WTC11 (cell line): ENCODE measurements at regions not wholly inside any gene's neighbourhood (a gene's known extent, or its start where the extent isn't known, plus 50 kb on each side); places are given as distances from the start of the nearest gene placed in this dataset.

ENCODE experiments used
- ATAC-seq: fragments of 200-7000 bp; cut with Tn5 transposase; 2 replicates; pipeline ENCODE4 v1.10.0; 2021; ENCODE audit warnings: mild to moderate bottlenecking, moderate library complexity
- CTCF ChIA-PET: fragments of 300-600 bp; sonication (Branson Sonifier 250); formaldehyde crosslinking; loops from one replicate; lab custom pipeline; 2021; ENCODE audit warnings: antibody characterized with exemption; lab: Charles Lee
- POLR2A ChIA-PET: fragments of 350-600 bp; sonication (Branson Sonifier 250); formaldehyde crosslinking; loops from one replicate; lab custom pipeline; 2021; ENCODE audit warnings: antibody characterized with exemption; lab: Charles Lee
- DNase-seq: peaks from one replicate; pipeline ENCODE4 v3.0.0; 2021; ENCODE audit warnings: low spot score
- H3K27ac Mint-ChIP-seq: 2 replicates; pipeline ENCODE4 v1.8.0; 2021; ENCODE audit warnings: mixed read lengths
- H3K27me3 Mint-ChIP-seq: 2 replicates; pipeline ENCODE4 v1.8.0; 2021; ENCODE audit warnings: low read depth, mild to moderate bottlenecking, moderate library complexity, mixed read lengths
- H3K36me3 Mint-ChIP-seq: 2 replicates; pipeline ENCODE4 v1.8.0; 2021; ENCODE audit warnings: mixed read lengths
- H3K4me1 Mint-ChIP-seq: 2 replicates; pipeline ENCODE4 v1.8.0; 2022; ENCODE audit warnings: mixed read lengths
- H3K4me3 Mint-ChIP-seq: 2 replicates; pipeline ENCODE4 v1.8.0; 2021; ENCODE audit warnings: mild to moderate bottlenecking, moderate library complexity, mixed read lengths
- H3K9me3 Mint-ChIP-seq: 2 replicates; pipeline ENCODE4 v1.8.0; 2021; ENCODE audit warnings: mixed read lengths
- AR ChIP-seq: fragments of 250-450 bp; sonication (Bioruptor Pico); IDR thresholded peaks from 2 replicates; pipeline ENCODE4 v1.9.0; 2021; ENCODE audit warnings: mild to moderate bottlenecking
- ARID4B ChIP-seq: sonication (generic); formaldehyde crosslinking; IDR thresholded peaks from 2 replicates; pipeline ENCODE4 v1.8.0; 2023; ENCODE audit warnings: missing genetic modification reagents, mild to moderate bottlenecking, borderline replicate concordance
- ATF6 ChIP-seq: sonication (generic); formaldehyde crosslinking; IDR thresholded peaks from 2 replicates; pipeline ENCODE4 v1.8.1; 2023; ENCODE audit warnings: mild to moderate bottlenecking, missing genetic modification reagents
- ERG ChIP-seq: fragments of 250-450 bp; sonication (Bioruptor Pico); IDR thresholded peaks from 2 replicates; pipeline ENCODE4 v1.8.0; 2021; ENCODE audit warnings: mild to moderate bottlenecking
- MAX ChIP-seq: sonication (generic); formaldehyde crosslinking; IDR thresholded peaks from 2 replicates; pipeline ENCODE4 v1.8.0; 2022; ENCODE audit warnings: mild to moderate bottlenecking, missing genetic modification reagents
- MLX ChIP-seq: sonication (generic); formaldehyde crosslinking; IDR thresholded peaks from 2 replicates; pipeline ENCODE4 v1.8.1; 2023; ENCODE audit warnings: mild to moderate bottlenecking, missing genetic modification reagents, moderate library complexity
- OVOL2 ChIP-seq: fragments of 250-450 bp; sonication (Bioruptor Pico); IDR thresholded peaks from 2 replicates; pipeline ENCODE4 v1.9.0; 2021; ENCODE audit warnings: mild to moderate bottlenecking, borderline replicate concordance
- RELA ChIP-seq: sonication (generic); formaldehyde crosslinking; IDR thresholded peaks from 2 replicates; pipeline ENCODE4 v1.8.1; 2022; ENCODE audit warnings: missing genetic modification reagents, mild to moderate bottlenecking, borderline replicate concordance
- SOX15 ChIP-seq: fragments of 250-450 bp; sonication (Bioruptor Pico); IDR thresholded peaks from 2 replicates; pipeline ENCODE4 v1.9.0; 2021; ENCODE audit warnings: mild to moderate bottlenecking
- USF1 ChIP-seq: sonication (generic); formaldehyde crosslinking; IDR thresholded peaks from 2 replicates; pipeline ENCODE4 v1.8.0; 2022; ENCODE audit warnings: mild to moderate bottlenecking, missing genetic modification reagents
- ZBTB43 ChIP-seq: sonication (generic); formaldehyde crosslinking; IDR thresholded peaks from 2 replicates; pipeline ENCODE4 v1.8.1; 2023; ENCODE audit warnings: mild to moderate bottlenecking, missing genetic modification reagents
- ZNF121 ChIP-seq: sonication (generic); formaldehyde crosslinking; IDR thresholded peaks from 2 replicates; pipeline ENCODE4 v1.8.0; 2023; ENCODE audit warnings: missing genetic modification reagents
- ZNF219 ChIP-seq: sonication (generic); formaldehyde crosslinking; IDR thresholded peaks from 2 replicates; pipeline ENCODE4 v1.8.0; 2023; ENCODE audit warnings: missing genetic modification reagents, mild to moderate bottlenecking, borderline replicate concordance
- ZNF671 ChIP-seq: fragments of 250-450 bp; sonication (Bioruptor Pico); IDR thresholded peaks from 2 replicates; pipeline ENCODE4 v1.8.0; 2021; ENCODE audit warnings: mild to moderate bottlenecking

GRCh38 chr4:158314756-158315487, 104.6 kb downstream of the TMEM144 start:
- no peak for ATAC-seq
- H3K27me3 Mint-ChIP-seq, result no peaks in the 10 kb centered on the region
- H3K4me1 Mint-ChIP-seq, result no peaks in the 10 kb centered on the region
- ChIA-PET POLR2A (no interaction called here), CTCF (no interaction called here)
- no peak overlapping the region for H3K4me3 Mint-ChIP-seq
- H3K27ac Mint-ChIP-seq, result no peak overlapping the region
- H3K36me3 Mint-ChIP-seq, result peaks cover 1% of the 10 kb centered on the region; the same call in 1 of the 2 replicates
- no peak for TF ChIP-seq OVOL2 (CRISPR knock-in tag)
- TF ChIP-seq MAX (CRISPR knock-in tag), result no peak
- TF ChIP-seq ZNF219 (CRISPR knock-in tag), result no peak
- TF ChIP-seq ERG (CRISPR knock-in tag), result no peak
- TF ChIP-seq ZNF121 (CRISPR knock-in tag), result no peak
- TF ChIP-seq AR (CRISPR knock-in tag), result no peak
- no peak for TF ChIP-seq SOX15 (CRISPR knock-in tag)
- no peak for DNase-seq
- H3K9me3 Mint-ChIP-seq, result peaks cover 1% of the 10 kb centered on the region; the same call in 1 of the 2 replicates

GRCh38 chr4:158315706-158316105, 105.4 kb downstream of the TMEM144 start:
- TF ChIP-seq ZNF671 (CRISPR knock-in tag), result no peak
- H3K27ac Mint-ChIP-seq, result no peak overlapping the region
- no peak for DNase-seq
- POLR2A ChIA-PET, result no interaction called here
- H3K4me3 Mint-ChIP-seq, result no peak overlapping the region
- H3K27me3 Mint-ChIP-seq, result no peaks in the 10 kb centered on the region
- no peaks in the 10 kb centered on the region for H3K4me1 Mint-ChIP-seq
- H3K36me3 Mint-ChIP-seq, result peaks cover 4% of the 10 kb centered on the region; the same call in 1 of the 2 replicates
- no peak for ATAC-seq
- CTCF ChIA-PET, result no interaction called here
- H3K9me3 Mint-ChIP-seq, result peaks cover 8% of the 10 kb centered on the region; the same call in 1 of the 2 replicates

GRCh38 chr4:158316264-158316663, 106.0 kb downstream of the TMEM144 start:
- Mint-ChIP-seq H3K27me3 (no peaks in the 10 kb centered on the region), H3K4me1 (no peaks in the 10 kb centered on the region), H3K36me3 (peaks cover 4% of the 10 kb centered on the region; the same call in 1 of the 2 replicates), H3K9me3 (peaks cover 9% of the 10 kb centered on the region; the same call in 1 of the 2 replicates), H3K27ac (no peak overlapping the region), H3K4me3 (no peak overlapping the region)
- no peak for DNase-seq
- no peak for ATAC-seq
- CTCF ChIA-PET, result no interaction called here
- POLR2A ChIA-PET, result no interaction called here
- no peak for TF ChIP-seq ARID4B
- TF ChIP-seq MAX (CRISPR knock-in tag), result no peak
- TF ChIP-seq ZNF671 (CRISPR knock-in tag), result no peak
- TF ChIP-seq MLX, result no peak
- TF ChIP-seq ERG (CRISPR knock-in tag), result no peak
- no peak for TF ChIP-seq ZBTB43 (CRISPR knock-in tag)
- no peak for TF ChIP-seq RELA
- TF ChIP-seq ATF6 (CRISPR knock-in tag), result no peak
- TF ChIP-seq USF1 (CRISPR knock-in tag), result no peak
